ENCODE measurements at regions not wholly inside any gene's neighbourhood (a gene's known extent, or its start where the extent isn't known, plus 50 kb on each side); places are given as distances from the start of the nearest gene placed in this dataset.

DNA sequence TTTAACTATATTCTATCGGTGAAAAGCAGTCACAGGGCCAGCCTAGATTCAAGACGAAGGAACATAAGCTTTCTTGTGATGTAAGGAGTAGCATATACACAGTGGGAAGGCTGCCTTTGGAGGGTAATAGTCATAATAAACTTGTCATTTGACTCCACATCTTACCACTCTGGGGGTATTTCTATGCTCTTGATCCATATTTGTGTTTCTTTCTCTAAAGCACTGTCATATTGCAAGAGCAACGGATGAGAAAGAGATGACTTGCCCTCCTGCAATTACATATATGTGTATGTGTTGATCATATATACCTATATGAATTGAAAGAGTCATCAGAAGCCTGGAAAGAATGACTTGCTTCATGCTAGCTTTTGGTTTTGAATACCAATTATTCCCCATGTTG is 225.4 kb upstream of the HS3ST3A1 start:
- no TSS peak for BruUV-seq (replicated peaks)
- H3K9me3 ChIP-seq (ENCODE audit: low read depth, low read length, poor library complexity, severe bottlenecking) = peaks cover 18% of the 10 kb centered on the region
- no peaks in the 10 kb centered on the region for H3K4me1 ChIP-seq (ENCODE audit: insufficient read depth, low read length, poor library complexity, severe bottlenecking)
- H3K4me3 ChIP-seq (ENCODE audit: low read depth, low read length, poor library complexity, severe bottlenecking) = no peak overlapping the region
- no peaks in the 10 kb centered on the region for H3K27me3 ChIP-seq (replicated peaks; ENCODE audit: insufficient read depth, low read depth, low read length, poor library complexity)
- POLR2A ChIA-PET (ENCODE audit: low non-redundant PET) = no interaction called here
- no peak overlapping the region for H3K27ac ChIP-seq (ENCODE audit: low read depth, low read length, poor library complexity, severe bottlenecking)
- no peaks in the 10 kb centered on the region for H3K36me3 ChIP-seq (ENCODE audit: insufficient read depth, low read length, poor library complexity, severe bottlenecking)
- CTCF ChIA-PET = no interaction called here
- no peak for TF ChIP-seq CTCF (conservative IDR thresholded peaks at IDR 0.05; ENCODE audit: low read depth, low read length)
- TF ChIP-seq EZH2 (IDR thresholded peaks at IDR 0.05; ENCODE audit: borderline replicate concordance, low read depth, low read length, poor library complexity, severe bottlenecking) = no peak
- no peak for DNase-seq (ENCODE audit: low spot score)
- intact Hi-C loops (cut with micrococcal nuclease; ENCODE audit: unreplicated experiment) = no loop called here

- ChIA-PET CTCF (no interaction called here), POLR2A (ENCODE audit: low non-redundant PET) (no interaction called here)
- peaks cover 26% of the 10 kb centered on the region for H3K9me3 ChIP-seq (ENCODE audit: low read depth, low read length, poor library complexity, severe bottlenecking)
- no peak overlapping the region for H3K4me3 ChIP-seq (ENCODE audit: low read depth, low read length, poor library complexity, severe bottlenecking)
- no peak for TF ChIP-seq EZH2 (IDR thresholded peaks at IDR 0.05; ENCODE audit: borderline replicate concordance, low read depth, low read length, poor library complexity, severe bottlenecking)
- TF ChIP-seq CTCF (conservative IDR thresholded peaks at IDR 0.05; ENCODE audit: low read depth, low read length) = no peak
- H3K4me1 ChIP-seq (ENCODE audit: insufficient read depth, low read length, poor library complexity, severe bottlenecking) = no peaks in the 10 kb centered on the region
- no peaks in the 10 kb centered on the region for H3K27me3 ChIP-seq (replicated peaks; ENCODE audit: insufficient read depth, low read depth, low read length, poor library complexity)
- intact Hi-C loops (cut with micrococcal nuclease; ENCODE audit: unreplicated experiment) = no loop called here
- no peak overlapping the region for H3K27ac ChIP-seq (ENCODE audit: low read depth, low read length, poor library complexity, severe bottlenecking)
- H3K36me3 ChIP-seq (ENCODE audit: insufficient read depth, low read length, poor library complexity, severe bottlenecking) = no peaks in the 10 kb centered on the region
- no peak for DNase-seq (ENCODE audit: low spot score)
- no TSS peak for BruUV-seq (replicated peaks)
These were observed 232.2 kb upstream of the HS3ST3A1 start for GRCh38 chr17:13833921-13834320.

- POLR2A ChIA-PET (ENCODE audit: low non-redundant PET) = no interaction called here
- Histone ChIP-seq H3K27me3 (replicated peaks; ENCODE audit: insufficient read depth, low read depth, low read length, poor library complexity) (no peaks in the 10 kb centered on the region), H3K9me3 (ENCODE audit: low read depth, low read length, poor library complexity, severe bottlenecking) (peaks cover 33% of the 10 kb centered on the region), H3K4me3 (ENCODE audit: low read depth, low read length, poor library complexity, severe bottlenecking) (no peak overlapping the region), H3K27ac (ENCODE audit: low read depth, low read length, poor library complexity, severe bottlenecking) (no peak overlapping the region), H3K36me3 (ENCODE audit: insufficient read depth, low read length, poor library complexity, severe bottlenecking) (no peaks in the 10 kb centered on the region), H3K4me1 (ENCODE audit: insufficient read depth, low read length, poor library complexity, severe bottlenecking) (no peaks in the 10 kb centered on the region)
- intact Hi-C loops (cut with micrococcal nuclease; ENCODE audit: unreplicated experiment) = no loop called here
- DNase-seq (ENCODE audit: low spot score) = no peak
- no TSS peak for BruUV-seq (replicated peaks)
- CTCF ChIA-PET = no interaction called here
- TF ChIP-seq EZH2 (IDR thresholded peaks at IDR 0.05; ENCODE audit: borderline replicate concordance, low read depth, low read length, poor library complexity, severe bottlenecking) = no peak
- no peak for TF ChIP-seq CTCF (conservative IDR thresholded peaks at IDR 0.05; ENCODE audit: low read depth, low read length)
These were observed 233.4 kb upstream of the HS3ST3A1 start for GRCh38 chr17:13835151-13835550.

Measured in A673 (cell line).